LNCAP (cell line): ENCODE measurements at regions not wholly inside any gene's neighbourhood (a gene's known extent, or its start where the extent isn't known, plus 50 kb on each side); places are given as distances from the start of the nearest gene placed in this dataset.

Experiments used
- TF ChIP-seq, protein P1 (sequence below): fragments of 450-650 bp; IDR thresholded peaks from 2 replicates; pipeline ENCODE4 v1.5.1; 2017; ENCODE audit warnings: mild to moderate bottlenecking

DNA sequence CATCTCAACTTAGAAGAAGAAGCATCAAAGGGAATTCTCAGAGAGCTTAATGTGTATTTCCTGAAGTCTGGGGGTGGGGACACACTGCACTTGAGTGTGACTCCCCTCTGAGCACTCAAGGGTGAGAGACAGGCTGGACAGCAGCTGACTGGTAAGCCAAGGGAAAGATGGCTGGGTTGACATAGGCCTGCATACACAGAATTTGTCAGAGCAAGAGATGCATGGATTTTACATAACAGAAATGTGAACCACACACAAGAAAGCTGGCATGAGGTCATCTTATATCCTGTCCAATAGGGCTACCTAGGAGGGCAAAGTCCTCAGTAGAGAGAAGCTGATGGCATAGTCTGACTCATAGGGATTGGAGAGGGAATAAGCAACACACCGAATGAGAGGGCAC, 114.3 kb upstream of the EPB41L4A start:
- TF ChIP-seq, protein P1, sequence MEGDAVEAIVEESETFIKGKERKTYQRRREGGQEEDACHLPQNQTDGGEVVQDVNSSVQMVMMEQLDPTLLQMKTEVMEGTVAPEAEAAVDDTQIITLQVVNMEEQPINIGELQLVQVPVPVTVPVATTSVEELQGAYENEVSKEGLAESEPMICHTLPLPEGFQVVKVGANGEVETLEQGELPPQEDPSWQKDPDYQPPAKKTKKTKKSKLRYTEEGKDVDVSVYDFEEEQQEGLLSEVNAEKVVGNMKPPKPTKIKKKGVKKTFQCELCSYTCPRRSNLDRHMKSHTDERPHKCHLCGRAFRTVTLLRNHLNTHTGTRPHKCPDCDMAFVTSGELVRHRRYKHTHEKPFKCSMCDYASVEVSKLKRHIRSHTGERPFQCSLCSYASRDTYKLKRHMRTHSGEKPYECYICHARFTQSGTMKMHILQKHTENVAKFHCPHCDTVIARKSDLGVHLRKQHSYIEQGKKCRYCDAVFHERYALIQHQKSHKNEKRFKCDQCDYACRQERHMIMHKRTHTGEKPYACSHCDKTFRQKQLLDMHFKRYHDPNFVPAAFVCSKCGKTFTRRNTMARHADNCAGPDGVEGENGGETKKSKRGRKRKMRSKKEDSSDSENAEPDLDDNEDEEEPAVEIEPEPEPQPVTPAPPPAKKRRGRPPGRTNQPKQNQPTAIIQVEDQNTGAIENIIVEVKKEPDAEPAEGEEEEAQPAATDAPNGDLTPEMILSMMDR, result no peak

DNA sequence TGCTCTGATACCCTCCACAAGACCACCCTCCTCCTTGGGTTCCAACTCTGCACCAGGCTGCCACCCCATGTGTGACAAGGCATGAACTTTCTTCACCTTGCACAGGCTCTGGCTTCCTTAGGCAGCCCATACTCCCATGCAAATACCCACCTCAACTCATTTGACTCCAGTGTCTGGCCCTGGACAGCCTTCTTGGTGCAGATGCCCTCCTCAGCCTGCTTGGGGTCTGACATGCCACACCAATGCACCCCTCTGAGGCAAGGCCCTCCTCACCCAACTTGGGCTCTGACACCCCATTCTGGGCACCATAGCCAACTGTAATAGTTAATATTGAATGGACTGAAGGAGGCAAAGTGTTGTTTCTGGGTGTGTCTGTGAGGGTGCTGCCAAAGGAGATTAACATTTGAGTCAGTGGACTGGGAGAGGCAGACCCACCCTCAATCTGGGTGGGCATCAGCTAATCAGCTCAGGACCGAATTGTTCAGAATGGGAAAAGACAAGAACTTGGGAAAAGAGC, 115.0 kb upstream of the EPB41L4A start:
- TF ChIP-seq, protein P1, result no peak

DNA sequence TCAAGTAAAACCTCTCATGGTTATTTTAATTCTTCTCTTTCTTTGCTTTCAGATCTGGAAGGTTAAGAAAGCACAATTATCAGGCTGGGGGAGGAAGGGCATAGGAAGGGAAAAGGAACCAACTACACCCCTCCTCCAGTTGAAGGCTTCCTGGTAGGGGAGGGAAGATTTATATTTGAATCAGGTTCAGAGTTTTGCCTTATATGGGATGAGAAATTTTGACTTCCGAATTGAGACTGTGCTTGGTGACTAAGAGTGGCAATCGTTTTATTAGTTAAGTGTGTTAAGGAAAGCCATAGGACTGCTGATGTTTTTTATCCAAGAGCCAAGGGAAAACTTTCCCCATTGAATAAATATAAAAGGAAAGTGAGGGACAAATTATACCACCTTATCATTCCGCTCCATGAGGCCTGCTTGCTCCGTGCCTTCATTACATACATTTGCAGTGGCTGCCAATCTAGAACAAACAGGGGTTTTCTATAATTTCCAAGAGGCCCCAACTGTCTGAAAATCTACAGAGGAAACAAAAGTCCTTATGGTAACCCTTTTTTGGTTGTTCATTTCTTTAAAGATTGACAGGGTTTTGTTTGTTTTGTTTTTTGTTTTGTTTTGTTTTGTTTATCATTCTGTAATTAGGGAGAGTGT, 115.7 kb upstream of the EPB41L4A start:
- TF ChIP-seq, protein P1, result no peak

DNA sequence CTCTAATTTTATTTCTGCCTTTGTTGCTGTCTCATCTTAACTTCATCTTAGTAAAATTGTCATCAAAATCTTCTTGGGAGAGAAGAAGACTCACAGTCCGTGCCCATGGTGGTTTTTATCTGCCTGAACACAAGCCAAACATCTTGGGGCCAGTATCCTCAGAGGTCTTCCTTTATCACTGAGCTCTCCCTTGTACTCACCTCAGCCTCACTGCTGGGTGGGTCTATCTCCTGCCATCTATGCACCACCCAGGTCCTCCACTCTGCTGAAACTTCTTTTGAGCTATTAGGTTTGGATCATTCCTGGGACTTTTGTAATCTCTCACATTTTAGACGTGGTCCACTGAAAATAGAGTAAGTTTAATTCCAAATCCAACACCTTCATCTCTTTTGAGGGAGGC, 116.3 kb upstream of the EPB41L4A start:
- TF ChIP-seq, protein P1, result no peak

DNA sequence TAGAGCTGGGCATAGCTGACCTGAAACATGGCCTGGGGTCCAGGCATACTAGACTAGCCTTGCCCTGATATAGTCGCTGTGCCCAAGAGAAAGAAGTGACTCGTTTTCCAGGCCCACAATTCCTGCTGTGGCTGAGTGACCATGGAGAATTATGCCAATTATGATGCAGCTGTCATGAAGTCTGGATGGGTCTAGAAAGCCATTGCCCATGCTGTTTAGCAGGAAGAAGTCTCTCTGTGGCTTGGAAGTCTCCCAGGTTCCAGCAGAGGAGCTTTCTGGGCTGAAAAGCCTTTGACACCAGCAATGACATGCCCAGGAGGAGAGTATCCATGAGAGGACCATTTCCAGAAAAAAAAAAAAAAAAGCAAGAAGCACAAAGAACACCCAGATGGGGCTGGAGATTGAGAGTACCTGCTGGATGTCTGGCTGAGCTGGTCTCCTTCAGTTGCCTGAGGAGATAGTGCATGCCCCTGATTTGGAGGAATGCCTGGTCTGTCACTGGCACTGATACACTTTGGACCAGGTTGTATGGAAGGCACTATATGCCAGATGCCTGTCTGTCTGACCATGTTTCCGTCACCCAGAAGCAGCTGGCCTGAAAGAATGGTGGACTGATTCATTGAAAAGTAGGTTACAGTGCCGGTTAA, 128.0 kb upstream of the EPB41L4A start:
- TF ChIP-seq, protein P1, result no peak

DNA sequence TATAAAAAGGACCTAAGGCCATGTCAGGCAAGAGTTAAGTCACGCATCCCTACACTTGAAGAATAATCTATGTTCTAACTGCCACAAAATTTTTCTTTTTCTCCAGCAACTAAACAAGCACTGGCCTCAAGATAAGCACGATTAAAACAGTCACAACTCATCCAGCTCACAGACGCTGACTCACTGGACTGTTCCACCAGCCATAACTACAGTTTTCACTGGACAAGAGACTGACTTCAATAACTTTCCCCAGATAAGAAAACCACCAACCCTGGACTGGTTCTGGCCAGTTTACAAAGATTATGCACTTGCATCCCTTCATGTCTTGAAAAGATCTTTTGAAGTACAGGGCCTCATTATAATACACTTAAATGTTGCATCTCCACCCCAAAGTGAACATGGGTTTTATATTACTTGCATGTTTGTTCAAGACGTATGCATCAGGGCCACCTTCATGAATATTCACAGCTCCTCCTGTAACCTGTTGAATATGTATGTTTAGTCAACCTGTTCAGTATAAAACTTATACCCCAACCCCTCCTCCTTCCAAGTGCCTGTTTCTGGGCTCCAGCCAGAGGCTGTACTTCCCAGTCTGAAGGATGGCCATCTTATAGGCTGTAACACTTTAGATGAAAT, 129.3 kb upstream of the EPB41L4A start:
- TF ChIP-seq, protein P1, result no peak

DNA sequence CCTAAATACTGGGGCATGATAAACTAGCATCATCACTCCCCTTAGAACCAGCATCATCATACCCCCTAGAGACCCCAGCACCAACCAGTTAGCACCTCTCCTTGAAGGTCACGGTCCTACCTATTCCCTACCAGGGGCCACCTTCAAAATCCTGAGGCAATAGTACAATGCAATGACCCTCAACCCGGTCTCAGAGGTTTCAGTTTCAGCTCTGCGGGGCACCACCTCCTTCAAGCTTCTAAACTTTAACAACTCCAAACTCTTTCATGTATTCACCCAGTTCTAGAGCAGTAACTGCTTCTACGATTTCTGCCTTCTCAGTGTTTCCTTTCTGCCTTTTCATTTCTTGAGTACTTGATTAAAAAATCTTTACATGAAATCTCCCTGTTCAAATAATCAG, 130.1 kb upstream of the EPB41L4A start:
- TF ChIP-seq, protein P1, result no peak
